H1 (cell line): ENCODE measurements at regions not wholly inside any gene's neighbourhood (a gene's known extent, or its start where the extent isn't known, plus 50 kb on each side); places are given as distances from the start of the nearest gene placed in this dataset.

ENCODE experiments used
- BCL11A ChIP-seq, 2 experiments: IDR thresholded peaks; one replicate each; pipeline ENCODE4 v1.6.1; 2011; ENCODE audit warnings: low read depth in 2 of 2, low read length in 2 of 2, mild to moderate bottlenecking in 2 of 2
- CHD7 ChIP-seq: fragments of 300-600 bp; sonication (generic); IDR thresholded peaks from 2 replicates; pipeline ENCODE4 v1.7.1; 2012; ENCODE audit warnings: low read length, moderate library complexity, mild to moderate bottlenecking, inconsistent platforms; ENCODE audit not compliant: insufficient replicate concordance
- RFX5 ChIP-seq: IDR thresholded peaks from 2 replicates; pipeline ENCODE4 v1.6.1; 2011; ENCODE audit warnings: low read depth, low read length, improper control_type of control experiment, borderline replicate concordance

DNA sequence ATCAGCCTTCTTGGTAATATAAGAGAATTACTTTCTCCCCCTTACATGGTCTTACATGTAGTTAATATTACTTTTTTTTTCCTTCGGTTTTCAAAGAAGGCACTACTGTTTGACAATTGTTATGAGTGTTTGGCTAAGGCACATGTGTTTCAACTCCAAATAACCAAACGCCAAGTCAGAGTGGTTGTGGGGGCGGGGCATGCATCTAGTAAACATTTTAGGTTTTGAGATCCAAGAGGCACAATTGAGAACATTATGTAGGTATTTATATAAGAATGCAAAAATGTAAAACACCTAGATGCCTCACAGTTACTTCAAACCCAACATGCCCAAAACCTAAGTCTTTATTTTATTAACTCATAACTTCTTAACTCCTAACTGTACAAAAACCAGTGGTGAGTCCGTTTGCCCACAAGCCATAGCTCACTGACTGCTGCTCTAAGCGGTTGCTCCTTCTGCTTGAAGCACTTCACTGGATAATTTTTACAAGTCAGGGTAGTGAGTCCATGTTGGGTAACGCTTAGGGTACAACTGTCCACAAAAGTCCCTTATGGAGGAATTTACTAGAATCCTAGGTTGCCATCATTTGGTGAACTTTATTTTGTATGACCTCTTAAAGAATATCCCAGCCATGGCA, 189.9 kb downstream of the HUNK start (continued):
- TF ChIP-seq CHD7, result no peak
- no peak for TF ChIP-seq RFX5
- no peak for TF ChIP-seq BCL11A (IDR thresholded peaks at IDR 0.05; ENCODE audit: low read depth in 2 of 2, low read length in 2 of 2)
